Thyroid gland (tissue), 4 donors: ENCODE measurements at regions not wholly inside any gene's neighbourhood (a gene's known extent, or its start where the extent isn't known, plus 50 kb on each side); places are given as distances from the start of the nearest gene placed in this dataset.

Experiments used
- DNase-seq, 2 donors: peaks; one replicate each; pipeline ENCODE4 v3.0.0-alpha.2; 2019
- H3K27ac ChIP-seq, 3 donors: fragments of 200-600 bp; sonication (generic); 1 replicate in 2 of 3; 2 replicates in 1 of 3; pipeline ENCODE4 v1.5.1; 2016 to 2019; ENCODE audit warnings: mild to moderate bottlenecking in 1 of 3, moderate library complexity in 1 of 3
- H3K27me3 ChIP-seq: fragments of 200-600 bp; sonication (generic); one replicate; pipeline ENCODE4 v1.5.1; 2019
- H3K36me3 ChIP-seq, 2 donors: fragments of 200-600 bp; sonication (generic); one replicate each; pipeline ENCODE4 v1.5.1; 2016 to 2019
- H3K4me1 ChIP-seq, 2 donors: fragments of 200-600 bp; sonication (generic); one replicate each; pipeline ENCODE4 v1.5.1; 2017 to 2019
- H3K4me3 ChIP-seq, 3 donors: fragments of 200-600 bp; sonication (generic); replicated peaks in 1 of 3; 1 replicate in 2 of 3; 2 replicates in 1 of 3; pipeline ENCODE4 v1.5.1; 2016; ENCODE audit warnings: mild to moderate bottlenecking in 1 of 3
- H3K9me3 ChIP-seq: fragments of 200-600 bp; sonication (generic); one replicate; pipeline ENCODE4 v1.5.1; 2017
- CTCF ChIP-seq, 6 experiments: fragments of 200-600 bp in 3 of 6; fragments of 450-650 bp in 3 of 6; sonication (generic) in 3 of 6; IDR thresholded peaks; one replicate each; pipeline ENCODE4 v1.5.1; 2016 to 2019; ENCODE audit warnings: antibody characterized with exemption in 6 of 6, mild to moderate bottlenecking in 2 of 6, inconsistent platforms in 1 of 6, moderate library complexity in 1 of 6
- POLR2A ChIP-seq, 2 donors: fragments of 450-650 bp; IDR thresholded peaks; one replicate each; pipeline ENCODE4 v1.6.1; 2017; ENCODE audit warnings: antibody characterized with exemption in 2 of 2, mild to moderate bottlenecking in 2 of 2, moderate library complexity in 1 of 2
- WGBS, 2 donors: methylation state at CpG; one replicate each; pipeline ENCODE4 v1.1.5; 2017; 5-methylcytosine and 5-hydroxymethylcytosine counted together
- intact Hi-C: fragments of 100-400 bp; cut with DNase I; formaldehyde crosslinking; loops from one replicate; pipeline ENCODE4 v1.15.1; 2023

GRCh38 chr9:119050281-119050680 is 319.0 kb downstream of the BRINP1 start:
- no peak overlapping the region for H3K27ac ChIP-seq
- no peaks in the 10 kb centered on the region for H3K36me3 ChIP-seq
- no peaks in the 10 kb centered on the region for H3K9me3 ChIP-seq
- no peak overlapping the region for H3K4me3 ChIP-seq
- intact Hi-C loops: no loop called here
- H3K4me1 ChIP-seq: peaks cover 0 to 9% of the 10 kb centered on the region in 2 donors
- no peaks in the 10 kb centered on the region for H3K27me3 ChIP-seq
- TF ChIP-seq CTCF (IDR thresholded peaks at IDR 0.05) (no peak), POLR2A (IDR thresholded peaks at IDR 0.05) (no peak)
- DNase-seq: no peak

GRCh38 chr9:119052339-119053030 is 316.8 kb downstream of the BRINP1 start:
- Histone ChIP-seq H3K4me1 (peaks cover 0 to 9% of the 10 kb centered on the region in 2 donors), H3K27me3 (no peaks in the 10 kb centered on the region), H3K9me3 (no peaks in the 10 kb centered on the region), H3K27ac (no peak overlapping the region), H3K36me3 (no peaks in the 10 kb centered on the region), H3K4me3 (no peak overlapping the region)
- peak; percentile 67 to 74 for DNase-seq
- TF ChIP-seq POLR2A (IDR thresholded peaks at IDR 0.05): no peak
- no peak for TF ChIP-seq CTCF (IDR thresholded peaks at IDR 0.05)
- intact Hi-C loops: no loop called here
- 49 to 50% methylated on average over 10 of the region's 10 CpGs for WGBS, 2 donors

GRCh38 chr9:119053070-119053469 is 316.2 kb downstream of the BRINP1 start:
- 87 to 100% methylated on average over 1 of the region's 1 CpG for WGBS, 2 donors
- intact Hi-C loops: no loop called here
- H3K27ac ChIP-seq: no peak overlapping the region

GRCh38 chr9:119060629-119061385 is 308.4 kb downstream of the BRINP1 start:
- no peaks in the 10 kb centered on the region for H3K9me3 ChIP-seq
- intact Hi-C loops: no loop called here
- H3K4me3 ChIP-seq: no peak overlapping the region
- no peaks in the 10 kb centered on the region for H3K4me1 ChIP-seq
- H3K27me3 ChIP-seq: no peaks in the 10 kb centered on the region
- no peak for DNase-seq
- H3K36me3 ChIP-seq: no peaks in the 10 kb centered on the region
- WGBS, 2 donors: 69 to 71% methylated on average over 2 of the region's 2 CpGs
- TF ChIP-seq CTCF (IDR thresholded peaks at IDR 0.05): no peak
- TF ChIP-seq POLR2A (IDR thresholded peaks at IDR 0.05): no peak
- no peak overlapping the region for H3K27ac ChIP-seq

More at GRCh38 chr9:119053070-119053469, 316.2 kb downstream of the BRINP1 start:
- no peak overlapping the region for H3K4me3 ChIP-seq
- no peak for DNase-seq
- H3K36me3 ChIP-seq: no peaks in the 10 kb centered on the region
- H3K4me1 ChIP-seq: peaks cover 0 to 9% of the 10 kb centered on the region in 2 donors
- H3K27me3 ChIP-seq: no peaks in the 10 kb centered on the region
- TF ChIP-seq POLR2A (IDR thresholded peaks at IDR 0.05): no peak
- no peak for TF ChIP-seq CTCF (IDR thresholded peaks at IDR 0.05)
- H3K9me3 ChIP-seq: no peaks in the 10 kb centered on the region

GRCh38 chr9:119071636-119072035 is 297.6 kb downstream of the BRINP1 start:
- H3K4me3 ChIP-seq: no peak overlapping the region
- DNase-seq: no peak
- no peaks in the 10 kb centered on the region for H3K36me3 ChIP-seq
- no peaks in the 10 kb centered on the region for H3K27me3 ChIP-seq
- intact Hi-C loops: no loop called here
- no peak overlapping the region for H3K27ac ChIP-seq
- H3K9me3 ChIP-seq: no peaks in the 10 kb centered on the region
- H3K4me1 ChIP-seq: no peaks in the 10 kb centered on the region
- TF ChIP-seq POLR2A (IDR thresholded peaks at IDR 0.05) (no peak), CTCF (IDR thresholded peaks at IDR 0.05) (no peak)
